ENCODE measurements at regions not wholly inside any gene's neighbourhood (a gene's known extent, or its start where the extent isn't known, plus 50 kb on each side); places are given as distances from the start of the nearest gene placed in this dataset.

DNA sequence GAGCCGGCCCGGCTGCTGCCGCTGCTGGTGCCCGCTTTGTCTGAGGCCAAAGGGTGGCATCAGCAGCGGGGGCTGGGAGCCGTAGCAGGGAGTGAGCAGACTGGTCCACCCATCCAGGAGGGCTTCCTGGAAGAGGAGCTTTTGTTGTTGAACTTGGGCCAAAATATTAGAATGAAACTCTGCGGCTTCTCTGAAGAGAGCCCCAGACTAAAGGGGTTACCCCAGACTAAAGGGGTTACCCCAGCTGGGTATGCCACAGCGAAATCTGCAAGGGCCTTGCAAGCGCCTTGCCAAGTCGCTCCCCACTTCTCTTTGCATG, 154.7 kb upstream of the ZMIZ1 start:
- no peak for DNase-seq (ENCODE audit: low read depth in 2 of 2)

DNA sequence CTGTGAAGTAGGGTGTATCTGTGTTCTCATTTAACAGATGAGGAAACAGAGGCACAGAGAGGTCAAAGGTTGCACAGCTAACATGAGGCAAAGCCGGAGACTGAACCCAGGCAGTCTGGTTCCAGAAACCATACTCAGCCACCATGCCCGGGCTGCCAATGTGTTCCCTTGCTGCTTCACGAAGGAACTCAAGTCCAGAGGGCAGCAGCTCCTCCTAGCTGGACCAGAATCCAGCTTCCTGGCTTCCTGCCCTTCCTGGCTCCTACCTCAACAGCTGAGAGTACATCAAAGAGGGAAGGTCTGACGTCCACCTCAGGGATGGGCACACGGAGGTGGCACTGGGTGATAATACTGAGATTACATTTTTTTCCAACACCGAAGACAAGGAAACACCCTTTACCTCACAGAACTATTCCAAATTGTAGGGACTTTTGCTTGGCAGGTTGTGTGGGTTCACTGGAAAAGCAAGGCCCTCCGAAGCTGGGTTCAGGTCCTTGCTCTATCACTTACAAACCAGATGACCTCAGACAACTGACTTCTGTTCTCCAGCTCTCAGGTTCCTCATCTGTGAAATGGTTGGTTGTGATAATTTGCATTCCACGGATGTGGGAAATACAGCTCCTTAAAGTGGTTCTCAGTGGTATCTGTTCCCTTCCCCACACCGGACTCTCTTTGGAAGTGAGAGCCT, 154.1 kb upstream of the ZMIZ1 start:
- DNase-seq (ENCODE audit: low read depth in 2 of 2) = no peak

DNA sequence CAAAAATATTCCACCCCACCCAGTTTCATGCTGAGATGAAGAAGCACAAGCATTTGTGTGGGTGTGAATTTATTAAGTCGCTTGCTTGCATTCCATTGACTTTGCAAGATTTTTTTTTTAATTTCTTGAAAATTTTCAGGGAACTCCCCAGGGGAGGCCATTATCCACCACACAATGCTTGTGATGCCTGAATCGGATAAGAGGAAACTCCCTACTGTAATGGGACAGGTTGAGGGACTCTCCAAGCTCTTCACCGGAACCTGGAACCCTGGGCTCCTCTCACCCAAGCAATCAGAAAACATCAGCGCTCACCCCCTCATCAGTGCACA, 153.6 kb upstream of the ZMIZ1 start:
- no peak for DNase-seq (ENCODE audit: low read depth in 2 of 2)

DNA sequence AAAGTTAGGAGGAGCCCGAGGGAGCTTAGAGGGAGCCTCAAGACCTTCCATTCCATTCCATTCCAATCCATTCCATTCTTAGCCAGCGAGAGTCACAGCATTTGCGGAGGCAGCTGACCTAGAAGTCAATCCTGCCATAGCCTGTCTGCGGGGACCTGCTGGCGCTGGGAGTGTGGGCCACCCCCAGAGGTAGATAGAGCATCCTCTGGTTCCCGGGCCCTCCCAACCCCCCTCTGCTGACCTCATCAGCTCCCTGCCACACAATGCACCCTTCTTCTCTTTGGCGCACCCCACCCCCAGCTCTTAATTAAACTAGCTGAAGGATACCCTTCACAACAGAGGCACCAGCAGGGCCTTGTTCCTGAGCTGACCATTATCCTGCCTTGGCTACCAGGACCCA, 152.5 kb upstream of the ZMIZ1 start:
- no peak for DNase-seq (ENCODE audit: low read depth in 2 of 2)

DNA sequence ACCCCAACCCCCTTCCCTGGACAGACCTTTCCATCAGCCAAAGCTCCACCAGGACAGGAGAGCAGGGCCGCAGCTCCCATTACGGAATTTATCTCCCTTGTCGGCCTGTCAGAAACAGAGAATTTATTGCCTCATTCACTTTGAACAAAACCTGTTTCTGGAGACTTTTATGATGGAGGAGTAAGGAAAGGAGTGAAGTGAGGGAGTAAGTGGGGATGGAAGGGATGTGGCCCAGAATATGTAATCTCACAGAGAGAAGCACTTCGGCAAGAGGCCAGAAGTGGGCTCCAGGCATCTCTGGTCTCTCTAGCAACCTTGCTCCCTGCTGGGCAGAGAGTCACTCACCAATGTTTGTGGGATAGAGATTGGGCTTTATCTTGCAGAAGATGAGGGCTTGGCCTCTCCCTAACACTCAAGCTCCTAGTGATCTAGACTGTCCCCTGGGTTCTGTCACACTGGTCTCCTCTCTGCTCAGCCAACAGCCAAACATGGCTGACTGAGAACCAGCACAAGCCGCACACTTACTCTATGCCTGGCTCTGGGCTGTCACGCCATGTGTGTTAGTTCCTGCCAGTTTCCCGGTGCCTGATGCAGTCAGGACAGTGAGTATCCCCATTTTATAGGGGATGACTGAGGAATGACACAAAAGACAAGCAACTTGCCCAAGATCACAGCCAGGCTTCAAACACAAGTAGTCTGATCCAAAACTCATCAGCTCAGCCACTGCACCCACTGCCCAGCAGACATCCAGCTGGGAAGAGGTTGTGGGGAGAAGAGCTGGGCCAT, 149.4 kb upstream of the ZMIZ1 start:
- no peak for DNase-seq (ENCODE audit: low read depth in 2 of 2)

DNA sequence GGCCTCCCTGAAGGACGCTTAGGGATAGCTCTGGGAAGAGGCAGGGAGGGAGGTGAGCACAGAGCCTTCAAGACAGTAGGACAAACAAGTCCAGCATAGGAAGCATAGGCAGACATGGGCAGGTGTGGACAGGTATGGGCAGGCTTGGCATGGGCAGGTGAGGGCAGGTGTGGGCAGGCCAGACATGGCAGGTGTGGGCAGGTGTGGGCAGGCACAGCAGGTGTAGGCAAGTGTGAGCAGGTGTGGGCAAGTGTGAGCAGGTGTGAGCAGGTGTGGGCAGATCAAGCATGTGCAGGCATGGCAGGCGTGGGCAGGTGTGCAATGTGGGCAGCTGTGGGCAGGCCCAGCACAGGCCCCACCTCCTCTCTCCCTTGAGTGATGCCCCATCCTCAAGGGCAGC, 148.8 kb upstream of the ZMIZ1 start:
- no peak for DNase-seq (ENCODE audit: low read depth in 2 of 2)

DNA sequence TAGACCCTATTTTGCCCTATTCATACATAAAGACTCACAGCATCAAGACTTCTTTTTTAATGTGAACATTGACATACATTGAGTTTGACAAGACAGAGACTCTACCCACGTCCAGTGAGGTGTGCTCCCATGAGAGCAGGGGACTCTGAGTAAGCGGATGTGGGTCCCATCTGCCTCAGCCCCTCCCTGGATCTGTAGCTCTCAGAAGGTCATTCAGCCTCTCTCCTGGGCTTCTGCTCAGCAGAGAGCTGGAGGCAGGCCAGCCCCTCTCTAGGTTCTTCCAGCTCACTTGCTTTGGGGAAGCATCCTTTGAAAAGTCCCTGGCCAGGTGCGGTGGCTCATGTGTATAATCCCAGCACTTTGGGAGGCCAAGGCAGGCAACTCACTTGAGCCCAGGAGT, 146.9 kb upstream of the ZMIZ1 start:
- DNase-seq (ENCODE audit: low read depth in 2 of 2) = no peak

DNA sequence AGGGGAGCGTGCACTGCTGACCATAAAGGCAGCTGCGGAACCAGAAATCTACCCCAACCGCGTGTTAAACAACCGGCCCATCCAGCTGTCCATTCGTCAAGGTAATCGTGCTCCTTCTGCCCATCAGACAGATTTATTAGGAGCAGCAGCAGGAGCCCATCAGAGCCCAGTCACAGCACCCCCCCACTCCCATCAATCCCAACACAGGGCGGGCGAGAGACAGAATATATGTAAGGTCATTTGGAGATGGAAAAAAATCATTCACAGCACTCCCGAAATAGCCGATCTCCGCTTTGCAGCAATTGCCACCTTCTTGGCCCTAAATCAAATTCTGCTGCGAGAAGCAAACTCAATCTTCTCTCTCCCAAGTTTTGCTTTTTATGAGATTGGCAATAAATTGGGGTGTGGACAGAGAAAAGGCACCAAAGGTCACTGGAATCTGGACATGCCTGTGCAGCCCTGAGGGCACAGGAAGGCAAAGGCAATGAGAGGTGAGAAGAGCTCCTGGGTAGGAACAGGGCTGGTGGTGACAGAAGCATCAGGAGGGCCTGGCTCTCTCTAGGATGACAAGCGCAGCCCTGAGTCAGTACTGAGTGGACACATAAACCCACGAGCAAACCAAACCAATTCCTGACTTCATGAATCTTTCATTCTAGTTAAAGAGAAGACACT, 145.0 kb upstream of the ZMIZ1 start:
- no peak for DNase-seq (ENCODE audit: low read depth in 2 of 2)

DNA sequence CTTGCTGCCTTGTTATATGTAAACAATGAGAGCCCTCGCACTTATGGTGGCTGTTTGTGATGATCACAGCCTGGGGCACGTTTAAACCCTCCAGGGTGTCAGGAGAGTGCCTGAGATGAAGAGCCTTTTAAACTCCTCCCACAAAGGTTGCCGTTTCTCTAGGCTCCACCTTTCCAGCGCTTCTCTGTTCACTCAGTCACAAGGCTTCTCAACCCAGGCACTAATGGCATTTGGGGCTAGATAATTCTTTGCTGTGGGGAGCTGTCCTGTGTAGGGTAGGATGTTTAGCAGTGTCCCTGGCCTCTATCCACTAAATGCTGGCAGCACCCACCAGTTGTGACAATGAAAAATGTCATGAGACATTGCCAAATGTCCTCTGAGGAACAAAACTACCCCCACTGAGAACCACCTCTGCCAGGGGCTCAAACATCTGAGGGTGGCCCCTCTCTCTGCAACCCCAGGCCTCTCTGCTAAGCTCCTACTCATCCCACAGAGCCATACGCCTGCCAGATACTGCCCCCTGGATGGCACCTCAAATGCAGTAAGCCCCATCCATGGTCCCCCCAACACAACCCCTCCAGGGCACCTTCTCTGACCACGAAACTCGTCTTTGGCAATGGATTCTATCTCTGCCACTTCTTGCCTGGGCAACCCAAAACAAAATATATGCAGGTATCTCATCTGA, 144.3 kb upstream of the ZMIZ1 start:
- DNase-seq (ENCODE audit: low read depth in 2 of 2) = no peak

DNA sequence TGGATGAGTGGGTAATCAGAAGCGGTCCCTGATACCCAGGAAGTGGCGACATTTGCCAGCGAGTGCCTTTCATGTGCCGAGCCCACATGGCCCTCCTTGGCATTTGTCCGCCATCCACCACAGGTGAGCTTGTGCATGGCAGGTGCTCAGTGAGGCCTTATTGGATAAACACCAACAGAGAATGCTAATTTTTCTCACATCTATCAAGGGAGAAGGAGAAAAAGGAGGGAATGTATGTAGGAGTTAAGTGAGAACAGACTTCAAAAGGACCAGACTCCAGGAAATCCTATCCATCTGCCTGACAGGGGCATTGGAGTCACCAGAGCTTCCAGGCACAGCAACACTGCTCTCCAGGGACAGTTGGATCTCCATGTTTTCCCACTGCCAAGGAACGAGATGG, 143.5 kb upstream of the ZMIZ1 start:
- DNase-seq (ENCODE audit: low read depth in 2 of 2) = no peak

DNA sequence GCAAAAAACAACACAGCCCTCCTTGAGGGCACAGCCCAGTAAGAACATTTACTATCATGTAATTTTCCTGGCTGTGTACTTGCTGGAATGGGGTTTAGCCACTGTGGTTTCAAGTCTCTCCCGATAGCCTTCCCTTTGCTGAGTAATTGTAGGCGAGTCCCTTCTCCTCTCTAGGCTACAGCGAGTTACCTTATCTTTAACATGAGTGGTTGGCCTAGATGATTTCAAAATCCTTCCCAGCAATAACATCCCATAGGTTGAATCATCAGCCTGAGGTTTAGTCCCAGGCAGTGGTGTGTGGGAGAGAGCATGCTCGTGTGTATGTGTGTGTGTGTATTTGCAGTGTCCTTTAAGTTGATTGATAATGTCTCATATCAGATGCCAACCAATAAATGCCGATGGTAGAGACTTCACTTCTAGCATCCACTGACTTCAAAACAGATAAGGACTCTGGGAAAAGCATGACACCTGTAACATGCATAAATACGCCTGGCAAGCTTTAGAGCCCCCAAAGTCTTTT, 142.9 kb upstream of the ZMIZ1 start:
- DNase-seq (ENCODE audit: low read depth in 2 of 2) = no peak

DNA sequence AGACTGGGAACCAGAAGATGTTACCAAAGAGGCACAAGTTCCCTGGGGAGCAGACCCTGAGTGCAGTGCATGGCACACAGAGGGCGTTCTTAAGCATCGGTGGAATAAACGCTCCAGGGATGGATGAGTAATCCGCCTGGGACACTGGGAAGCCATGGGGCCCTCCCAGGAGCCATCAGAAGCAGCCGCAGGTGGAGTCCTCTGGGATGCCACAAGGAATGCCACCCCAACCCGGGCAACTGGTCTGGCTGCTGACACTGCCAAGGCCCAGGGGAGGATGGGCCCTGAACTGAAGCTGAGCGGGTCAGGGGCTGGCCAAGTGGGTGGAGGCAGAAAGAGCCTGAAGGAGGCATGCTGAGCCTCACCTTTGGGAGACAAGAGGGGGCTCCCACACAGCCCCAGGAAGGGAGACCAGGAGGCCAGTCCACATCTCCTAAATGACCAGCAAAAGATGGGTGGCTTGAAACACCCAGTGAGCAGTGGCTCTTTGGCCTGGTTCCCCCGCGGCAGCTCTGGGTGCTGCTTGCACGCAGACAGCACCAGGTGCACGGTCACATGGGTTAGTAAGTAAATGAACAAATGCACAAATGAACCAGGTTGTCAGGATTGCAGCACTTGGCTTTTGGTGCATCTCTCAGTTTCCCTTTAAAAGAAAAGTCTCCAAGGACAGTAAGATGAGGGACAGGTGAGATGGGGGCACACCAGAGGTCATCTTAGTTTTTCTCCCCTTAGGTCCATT, 141.3 kb upstream of the ZMIZ1 start:
- no peak for DNase-seq (ENCODE audit: low read depth in 2 of 2)

DNA sequence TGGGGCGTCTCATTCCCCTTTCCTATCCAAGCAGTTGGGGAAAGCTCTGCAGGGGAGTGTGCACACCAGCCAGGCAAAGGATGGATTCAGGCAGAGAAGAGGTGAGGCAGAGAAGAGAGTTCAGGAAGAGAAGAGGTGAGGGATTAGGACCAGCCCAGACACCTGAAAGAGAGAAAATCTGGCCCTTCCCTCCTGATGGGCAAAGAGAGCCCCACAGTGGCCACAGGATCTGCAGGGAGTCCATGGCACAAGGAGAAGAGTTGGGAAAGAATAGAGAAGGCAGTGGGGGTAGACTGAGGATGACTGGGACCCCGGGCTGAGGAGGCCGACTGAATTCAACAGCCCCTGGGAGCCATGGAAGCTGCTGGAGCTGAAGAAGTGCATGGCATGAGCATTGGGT, 140.4 kb upstream of the ZMIZ1 start:
- DNase-seq (ENCODE audit: low read depth in 2 of 2) = no peak

DNA sequence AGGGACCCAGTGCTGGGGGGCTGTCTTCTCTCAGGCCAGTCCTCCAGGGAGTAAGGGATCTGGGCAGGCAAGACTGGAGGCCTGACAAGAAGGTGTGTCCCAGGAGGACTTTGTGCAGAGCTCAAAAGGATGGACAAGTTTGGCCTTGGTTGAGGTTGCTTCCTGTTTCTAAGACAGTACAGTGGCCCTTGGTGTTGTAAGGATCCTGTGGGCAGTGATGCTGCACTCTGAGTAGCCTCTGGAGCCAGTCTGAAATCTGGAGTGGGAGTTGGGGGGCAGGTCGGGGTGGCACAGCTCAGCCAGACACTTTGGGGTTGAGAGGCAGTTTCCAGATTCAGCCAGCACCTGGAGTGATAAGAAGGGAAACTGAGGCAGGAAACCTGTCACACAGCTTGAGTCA, 139.2 kb upstream of the ZMIZ1 start:
- no peak for DNase-seq (ENCODE audit: low read depth in 2 of 2)

DNA sequence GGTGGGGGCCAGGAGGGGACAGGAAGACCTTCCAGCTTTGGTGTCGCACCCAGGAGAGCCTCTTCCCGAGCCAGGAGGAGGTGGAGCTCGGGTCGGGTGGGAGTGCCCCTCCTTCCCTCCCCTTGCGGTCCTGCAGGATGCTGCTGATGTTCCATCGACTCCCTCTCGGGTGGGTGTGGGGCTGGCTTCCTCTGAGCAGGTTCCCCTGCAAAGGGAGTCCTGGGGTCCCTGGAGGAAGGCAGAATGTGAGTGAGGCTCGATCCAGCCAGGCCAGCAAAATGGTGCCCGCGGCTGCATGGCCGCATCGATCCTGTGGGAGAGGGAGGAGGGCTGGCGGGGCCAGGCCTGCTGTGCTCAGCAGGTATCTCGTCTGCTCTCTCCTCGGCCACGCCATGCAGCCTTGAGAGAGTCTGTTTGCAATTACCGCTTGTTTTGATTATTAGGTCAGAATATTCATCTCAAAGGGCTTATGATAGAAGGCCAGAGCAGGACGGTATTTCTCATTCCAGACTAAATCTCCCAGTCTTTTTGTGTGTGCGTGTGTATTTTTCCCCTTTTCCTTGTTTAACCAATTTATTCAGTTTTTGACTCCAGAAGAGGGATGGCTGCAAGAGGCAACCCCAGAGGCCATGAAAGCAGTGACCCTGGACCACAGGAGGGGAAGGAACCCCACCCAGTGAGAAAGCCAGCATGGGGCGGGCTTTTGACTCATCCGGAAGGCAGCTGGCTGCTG, 137.3 kb upstream of the ZMIZ1 start:
- DNase-seq (ENCODE audit: low read depth in 2 of 2) = no peak

DNA sequence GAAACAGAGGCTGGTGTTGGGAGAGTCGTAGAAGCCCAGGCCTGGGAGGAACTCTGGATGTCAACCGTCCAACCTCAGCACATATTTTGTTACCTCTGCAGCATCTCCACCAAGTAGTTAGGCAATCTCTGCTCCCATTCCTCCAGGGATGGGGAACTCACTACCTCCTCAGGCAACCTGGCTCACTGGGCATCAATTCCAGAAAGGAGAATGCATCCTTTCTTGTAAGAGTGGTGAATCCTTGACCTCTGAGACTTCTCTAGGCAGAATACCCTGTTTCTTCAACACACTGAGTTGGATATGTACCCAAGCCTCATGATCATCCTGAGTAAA, 136.7 kb upstream of the ZMIZ1 start:
- DNase-seq (ENCODE audit: low read depth in 2 of 2) = no peak

DNA sequence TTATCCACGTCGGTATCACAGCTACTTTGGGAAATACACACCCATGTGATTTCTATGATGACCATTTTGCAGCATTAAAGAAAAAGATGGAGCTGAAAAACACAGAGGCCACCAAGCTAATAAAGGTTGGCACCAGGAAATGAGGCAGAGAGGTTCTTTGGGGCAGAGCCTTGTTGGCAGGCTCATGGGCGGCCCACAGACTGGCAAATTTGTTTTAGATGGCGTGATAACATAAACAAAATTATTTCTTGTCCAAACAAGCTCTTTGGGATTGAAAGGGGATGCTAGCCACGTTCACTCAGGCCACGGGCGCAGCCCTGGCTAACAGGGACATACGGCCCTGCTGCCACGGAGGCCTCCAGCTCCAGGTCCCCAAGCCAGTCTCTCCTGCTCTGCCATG, 135.9 kb upstream of the ZMIZ1 start:
- no peak for DNase-seq (ENCODE audit: low read depth in 2 of 2)

DNA sequence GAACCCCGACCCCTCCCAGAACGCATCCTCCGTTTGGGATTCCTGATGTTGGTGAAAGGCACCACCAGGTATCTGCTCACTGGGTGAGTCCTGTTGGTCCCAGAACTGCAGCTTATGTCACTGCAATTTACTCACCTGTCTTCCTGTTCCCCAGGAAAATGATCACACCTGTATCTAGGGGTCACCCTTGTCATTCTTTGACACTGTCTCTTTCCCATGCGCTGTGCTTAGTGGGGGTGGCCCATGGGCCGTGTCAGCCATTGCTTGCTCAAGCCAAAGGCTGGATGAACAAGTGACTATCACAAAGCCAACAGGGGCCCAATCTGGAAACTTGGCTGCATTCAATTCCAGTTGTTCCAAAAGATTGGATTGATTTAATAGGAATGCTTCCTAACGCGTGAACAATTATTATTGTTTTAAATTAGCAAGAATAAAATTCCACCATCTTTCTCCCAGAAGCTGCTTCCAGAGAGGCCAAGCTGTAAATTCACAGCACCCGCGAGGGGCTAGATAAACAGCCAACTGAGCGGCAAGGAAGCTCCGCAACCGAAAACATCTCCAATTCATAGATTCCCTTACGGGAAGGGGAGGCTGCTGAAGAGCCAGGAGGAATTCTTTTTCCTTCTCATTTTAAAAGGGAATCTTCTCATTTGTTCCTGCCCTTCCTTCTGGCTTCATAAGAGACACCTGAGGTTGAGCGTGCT, 134.8 kb upstream of the ZMIZ1 start:
- no peak for DNase-seq (ENCODE audit: low read depth in 2 of 2)

DNA sequence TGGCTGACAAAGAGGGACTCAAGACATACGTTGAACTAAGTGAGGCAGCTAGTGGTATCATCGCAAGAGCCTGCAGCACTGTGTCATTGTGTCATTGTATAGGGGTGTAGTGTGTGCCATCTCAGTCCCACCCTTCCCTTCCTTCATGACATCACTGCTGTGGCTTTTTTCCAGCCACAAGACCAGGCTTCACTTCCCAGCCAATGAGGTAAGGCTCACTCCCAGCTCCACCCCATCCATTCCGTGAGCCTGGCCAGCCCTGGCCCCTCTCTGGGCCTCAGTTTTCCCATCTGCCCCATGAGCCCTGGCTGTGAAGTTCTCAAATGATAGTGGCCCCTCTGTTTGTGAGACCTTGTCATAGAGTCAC, 134.3 kb upstream of the ZMIZ1 start:
- DNase-seq (ENCODE audit: low read depth in 2 of 2) = no peak

DNA sequence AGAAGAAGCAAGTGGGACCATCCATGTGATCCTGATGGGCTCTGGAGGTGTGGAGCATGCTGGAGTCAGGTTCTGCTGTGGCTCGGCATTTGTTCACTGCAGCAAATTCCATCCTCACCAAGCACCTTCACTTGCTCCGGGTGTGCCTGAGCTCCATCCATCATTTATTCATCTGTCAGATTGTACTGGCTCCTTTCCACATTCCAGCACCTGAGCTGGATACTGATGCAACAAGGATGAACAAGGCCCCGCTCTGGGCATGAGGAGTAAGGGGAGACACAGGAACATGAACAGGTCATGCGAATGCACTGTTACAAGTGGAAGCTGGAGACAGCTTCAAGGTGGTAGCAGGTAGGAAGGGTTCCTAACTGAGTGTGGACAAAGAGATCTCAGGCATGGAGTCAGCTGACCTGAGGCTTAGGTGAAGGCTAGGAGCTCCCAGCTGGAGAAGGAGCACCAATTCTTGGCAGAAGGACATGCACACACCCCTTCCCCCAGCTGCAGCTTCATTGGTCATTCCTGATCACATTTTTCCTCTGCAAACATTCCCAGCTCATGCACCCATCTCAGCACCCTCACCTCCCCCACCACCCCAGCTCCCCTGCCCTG, 133.7 kb upstream of the ZMIZ1 start:
- no peak for DNase-seq (ENCODE audit: low read depth in 2 of 2)

Data from stimulated activated CD8-positive, alpha-beta memory T cell treated with anti-CD3 and anti-CD28 coated beads, Interleukin-2, amount 100 ng/mL, for 1 hour (primary cell).